Loucy (cell line): ENCODE measurements at regions not wholly inside any gene's neighbourhood (a gene's known extent, or its start where the extent isn't known, plus 50 kb on each side); places are given as distances from the start of the nearest gene placed in this dataset.

Source experiments
- H2AFZ ChIP-seq: fragments of 200-600 bp; sonication (generic); 2 replicates; pipeline ENCODE4 v1.6.0; 2016; ENCODE audit warnings: antibody characterized with exemption, mild to moderate bottlenecking, low read length, moderate library complexity
- H3F3A ChIP-seq: fragments of 200-600 bp; 2 replicates; pipeline ENCODE4 v1.6.0; 2016; ENCODE audit warnings: antibody characterized with exemption, low read depth, mild to moderate bottlenecking
- H3K27me3 ChIP-seq: fragments of 200-600 bp; sonication (generic); 2 replicates; pipeline ENCODE4 v1.6.1; 2014; ENCODE audit warnings: low read length, mild to moderate bottlenecking; ENCODE audit not compliant: insufficient read depth, poor library complexity, severe bottlenecking
- H3K36me3 ChIP-seq: fragments of 200-600 bp; sonication (generic); 2 replicates; pipeline ENCODE4 v1.6.1; 2016; ENCODE audit warnings: low read length; ENCODE audit not compliant: insufficient read depth
- H3K4me1 ChIP-seq: fragments of 200-600 bp; sonication (generic); 2 replicates; pipeline ENCODE4 v1.5.1; 2014; ENCODE audit warnings: low read length, mild to moderate bottlenecking; ENCODE audit not compliant: insufficient read depth, poor library complexity, severe bottlenecking
- H3K4me2 ChIP-seq: fragments of 200-600 bp; sonication (generic); 2 replicates; pipeline ENCODE4 v1.6.0; 2014; ENCODE audit warnings: antibody characterized with exemption, low read length, low read depth, mild to moderate bottlenecking; ENCODE audit not compliant: poor library complexity, severe bottlenecking
- H3K4me3 ChIP-seq: fragments of 200-600 bp; sonication (generic); 2 replicates; pipeline ENCODE4 v1.5.1; 2014; ENCODE audit warnings: low read length, mild to moderate bottlenecking, mixed read lengths; ENCODE audit not compliant: poor library complexity, severe bottlenecking
- H3K79me2 ChIP-seq: fragments of 200-600 bp; sonication (generic); 2 replicates; pipeline ENCODE4 v1.6.1; 2014; ENCODE audit warnings: low read length; ENCODE audit not compliant: insufficient read depth
- H3K9ac ChIP-seq: fragments of 200-600 bp; sonication (generic); 2 replicates; pipeline ENCODE4 v1.6.0; 2014; ENCODE audit warnings: mild to moderate bottlenecking, low read depth, low read length, moderate library complexity; ENCODE audit not compliant: poor library complexity, severe bottlenecking
- H3K9me2 ChIP-seq: fragments of 200-600 bp; sonication (generic); replicated peaks from 2 replicates; pipeline ENCODE4 v1.6.1; 2016; ENCODE audit warnings: low read depth, low read length, mixed read lengths
- H3K9me3 ChIP-seq: fragments of 200-600 bp; sonication (generic); 2 replicates; pipeline ENCODE4 v1.6.1; 2014; ENCODE audit warnings: mild to moderate bottlenecking, antibody characterized with exemption, low read length, low read depth; ENCODE audit not compliant: insufficient read depth
- H4K20me1 ChIP-seq: fragments of 200-600 bp; sonication (generic); 2 replicates; pipeline ENCODE4 v1.6.0; 2014; ENCODE audit warnings: antibody characterized with exemption, low read length, mild to moderate bottlenecking; ENCODE audit not compliant: insufficient read depth, poor library complexity, severe bottlenecking
- EZH2phosphoT487 ChIP-seq: fragments of 200-600 bp; IDR thresholded peaks from 2 replicates; pipeline ENCODE4 v1.6.1; 2018; ENCODE audit warnings: antibody characterized with exemption, mild to moderate bottlenecking, moderate library complexity, borderline replicate concordance
- TF ChIP-seq, protein P1 (sequence below): fragments of 200-600 bp; sonication (generic); conservative IDR thresholded peaks from 2 replicates; pipeline ENCODE4 v1.5.1; 2014; ENCODE audit warnings: mild to moderate bottlenecking, antibody characterized with exemption, low read length

DNA sequence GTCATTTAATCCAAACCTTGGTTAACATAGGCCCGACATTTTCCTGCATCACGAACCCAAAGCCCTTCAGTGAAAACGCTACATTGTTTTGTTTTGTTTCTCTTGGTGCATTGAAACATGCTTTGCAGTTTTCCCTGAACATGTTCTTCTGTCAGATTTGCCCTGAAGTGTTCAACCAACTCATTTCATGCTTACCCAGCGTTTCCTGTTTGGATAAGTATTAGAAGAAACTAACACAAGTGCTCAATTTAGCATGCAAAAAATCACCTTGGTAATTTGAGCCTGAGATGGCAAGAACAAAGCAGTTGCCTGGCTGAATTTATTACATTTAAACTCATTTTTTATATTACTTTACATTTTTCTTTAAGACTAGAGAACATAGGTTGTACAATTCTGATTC lies 160.1 kb upstream of the VCX3A start:
- Histone ChIP-seq H4K20me1 (no peaks in the 10 kb centered on the region), H3K9me2 (no peaks in the 10 kb centered on the region), H3K9me3 (no peaks in the 10 kb centered on the region), H3K4me3 (no peak overlapping the region), H3K4me2 (no peak overlapping the region), H3K36me3 (no peaks in the 10 kb centered on the region), H3K79me2 (no peaks in the 10 kb centered on the region), H3K9ac (no peak overlapping the region), H3F3A (no peaks in the 10 kb centered on the region), H3K27me3 (no peaks in the 10 kb centered on the region), H2AFZ (no peak overlapping the region), H3K4me1 (no peaks in the 10 kb centered on the region)
- TF ChIP-seq EZH2phosphoT487 = no peak
- TF ChIP-seq, protein P1, sequence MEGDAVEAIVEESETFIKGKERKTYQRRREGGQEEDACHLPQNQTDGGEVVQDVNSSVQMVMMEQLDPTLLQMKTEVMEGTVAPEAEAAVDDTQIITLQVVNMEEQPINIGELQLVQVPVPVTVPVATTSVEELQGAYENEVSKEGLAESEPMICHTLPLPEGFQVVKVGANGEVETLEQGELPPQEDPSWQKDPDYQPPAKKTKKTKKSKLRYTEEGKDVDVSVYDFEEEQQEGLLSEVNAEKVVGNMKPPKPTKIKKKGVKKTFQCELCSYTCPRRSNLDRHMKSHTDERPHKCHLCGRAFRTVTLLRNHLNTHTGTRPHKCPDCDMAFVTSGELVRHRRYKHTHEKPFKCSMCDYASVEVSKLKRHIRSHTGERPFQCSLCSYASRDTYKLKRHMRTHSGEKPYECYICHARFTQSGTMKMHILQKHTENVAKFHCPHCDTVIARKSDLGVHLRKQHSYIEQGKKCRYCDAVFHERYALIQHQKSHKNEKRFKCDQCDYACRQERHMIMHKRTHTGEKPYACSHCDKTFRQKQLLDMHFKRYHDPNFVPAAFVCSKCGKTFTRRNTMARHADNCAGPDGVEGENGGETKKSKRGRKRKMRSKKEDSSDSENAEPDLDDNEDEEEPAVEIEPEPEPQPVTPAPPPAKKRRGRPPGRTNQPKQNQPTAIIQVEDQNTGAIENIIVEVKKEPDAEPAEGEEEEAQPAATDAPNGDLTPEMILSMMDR = no peak

GRCh38 chrX:6694221-6694620 lies 159.3 kb upstream of the VCX3A start:
- Histone ChIP-seq H3K4me2 (no peak overlapping the region), H3K27me3 (no peaks in the 10 kb centered on the region)

DNA sequence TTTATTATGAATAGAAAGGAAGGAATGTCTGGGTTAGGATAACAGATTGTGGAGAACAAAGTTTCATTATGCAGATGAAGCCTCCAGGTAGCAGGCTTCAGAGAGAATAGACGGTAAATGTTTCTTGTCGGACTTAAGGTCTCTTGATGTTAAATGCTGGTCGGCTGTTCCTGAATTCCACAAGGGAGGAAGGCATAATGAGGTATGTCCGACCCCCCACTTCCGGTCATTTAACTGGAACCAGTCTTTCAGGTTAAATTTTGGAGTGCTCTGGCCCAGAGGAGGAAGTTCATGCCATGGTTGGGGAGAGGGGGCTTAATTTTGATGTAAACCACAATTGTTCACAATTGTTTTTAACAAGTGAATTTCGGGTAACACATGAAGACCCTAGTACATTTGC lies 158.1 kb upstream of the VCX3A start:
- H3K27me3 ChIP-seq = no peaks in the 10 kb centered on the region
- H3F3A ChIP-seq = no peaks in the 10 kb centered on the region
- H3K4me2 ChIP-seq = no peak overlapping the region
- H3K79me2 ChIP-seq = no peaks in the 10 kb centered on the region
- no peaks in the 10 kb centered on the region for H3K4me1 ChIP-seq
- H2AFZ ChIP-seq = no peak overlapping the region
- H3K9me2 ChIP-seq = no peaks in the 10 kb centered on the region
- H3K9ac ChIP-seq = no peak overlapping the region
- H3K36me3 ChIP-seq = no peaks in the 10 kb centered on the region
- H4K20me1 ChIP-seq = no peaks in the 10 kb centered on the region
- no peak overlapping the region for H3K4me3 ChIP-seq
- TF ChIP-seq, protein P1 = no peak
- H3K9me3 ChIP-seq = no peaks in the 10 kb centered on the region

More at GRCh38 chrX:6694221-6694620, 159.3 kb upstream of the VCX3A start:
- no peaks in the 10 kb centered on the region for H3K79me2 ChIP-seq
- no peaks in the 10 kb centered on the region for H4K20me1 ChIP-seq
- no peaks in the 10 kb centered on the region for H3F3A ChIP-seq
- H2AFZ ChIP-seq = no peak overlapping the region
- H3K4me3 ChIP-seq = no peak overlapping the region
- no peaks in the 10 kb centered on the region for H3K36me3 ChIP-seq
- TF ChIP-seq, protein P1 = no peak
- TF ChIP-seq EZH2phosphoT487 = no peak
- no peaks in the 10 kb centered on the region for H3K9me3 ChIP-seq
- no peaks in the 10 kb centered on the region for H3K9me2 ChIP-seq
- no peaks in the 10 kb centered on the region for H3K4me1 ChIP-seq
- no peak overlapping the region for H3K9ac ChIP-seq
